CD4-positive, alpha-beta T cell treated with Interleukin-21 for 1 hour (primary cell): ENCODE measurements at regions not wholly inside any gene's neighbourhood (a gene's known extent, or its start where the extent isn't known, plus 50 kb on each side); places are given as distances from the start of the nearest gene placed in this dataset.
"Not testable (repeated sequence)": the region's sequence is repeated elsewhere in the genome, so short reads cannot be mapped to it uniquely, and the experiment has no call there.

Experiments used
- DNase-seq: peaks from one replicate; pipeline ENCODE4 v3.0.0-alpha.2; 2020

DNA sequence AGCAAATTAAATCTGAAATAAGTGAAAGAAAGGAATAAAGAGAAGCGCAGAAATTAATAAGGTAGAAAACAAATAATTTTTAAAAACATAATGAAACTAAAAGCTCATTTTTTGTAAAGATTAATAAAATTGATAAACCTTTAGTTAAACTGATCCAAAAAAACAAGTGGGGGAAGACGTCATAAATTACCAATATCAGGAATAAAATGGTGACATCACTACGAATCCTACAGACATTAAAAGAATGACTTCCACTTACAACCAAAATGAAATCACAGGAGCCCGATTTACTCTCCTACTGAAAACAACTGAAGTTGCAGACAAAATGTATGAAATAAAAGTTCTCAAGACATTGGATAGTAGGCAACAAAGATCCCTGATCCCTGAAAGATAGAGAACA is 68.1 kb upstream of the IFFO2 start:
- no peak for DNase-seq

DNA sequence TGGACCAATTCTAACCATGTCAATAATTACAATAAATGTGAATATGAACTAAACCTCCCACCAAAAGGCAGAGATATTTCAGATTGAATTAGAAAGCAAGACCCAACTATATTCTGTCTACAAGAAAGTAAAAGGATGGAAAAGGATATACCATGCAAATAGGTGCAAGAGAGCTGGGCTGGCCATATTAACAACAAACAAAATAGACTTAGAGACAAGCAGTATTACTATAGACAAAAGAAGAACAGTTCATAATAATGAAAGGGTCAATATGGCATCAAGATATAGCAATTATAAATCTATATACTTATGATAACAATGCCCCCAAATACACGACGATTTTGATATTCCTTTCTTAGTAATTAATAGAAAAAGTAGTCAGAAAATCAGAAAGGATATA is 67.3 kb upstream of the IFFO2 start:
- no peak for DNase-seq

DNA sequence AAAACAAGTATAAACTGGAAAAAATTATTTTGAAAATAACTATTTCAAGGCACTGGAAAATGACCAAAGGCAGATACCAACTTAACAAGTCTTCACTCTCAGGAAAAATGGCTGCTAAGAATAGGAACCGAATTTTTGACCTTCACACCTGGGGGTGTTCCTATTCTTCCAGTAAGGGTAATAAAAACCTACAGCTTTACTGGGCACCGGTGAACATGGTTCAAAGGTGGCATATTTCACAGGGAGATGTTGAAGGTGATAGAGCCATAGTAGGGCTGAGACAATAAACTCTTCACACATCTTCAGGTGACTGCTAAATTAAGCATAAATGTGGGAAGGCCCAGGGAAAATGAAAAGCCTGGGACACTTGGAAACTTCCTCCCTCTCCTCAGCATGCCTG is 65.4 kb upstream of the IFFO2 start:
- DNase-seq = no peak

DNA sequence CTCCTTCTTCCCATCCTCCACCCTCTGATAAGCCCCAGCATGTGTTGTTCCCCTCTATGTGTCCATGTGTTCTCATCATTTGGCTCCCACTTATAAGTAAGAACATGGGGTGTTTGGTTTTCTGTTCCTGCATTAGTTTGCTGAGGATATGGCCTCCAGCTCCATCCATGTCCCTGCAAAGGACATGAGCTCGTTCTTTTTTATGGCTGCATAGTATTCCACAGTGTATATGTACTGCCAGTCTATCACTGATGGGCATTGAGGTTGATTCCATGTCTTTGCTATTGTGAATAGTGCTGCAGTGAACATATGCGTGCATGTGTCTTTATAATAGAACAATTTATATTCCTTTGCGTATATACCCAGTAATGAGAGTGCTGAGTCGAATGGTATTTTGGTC is 62.8 kb upstream of the IFFO2 start:
- not testable (repeated sequence) for DNase-seq

DNA sequence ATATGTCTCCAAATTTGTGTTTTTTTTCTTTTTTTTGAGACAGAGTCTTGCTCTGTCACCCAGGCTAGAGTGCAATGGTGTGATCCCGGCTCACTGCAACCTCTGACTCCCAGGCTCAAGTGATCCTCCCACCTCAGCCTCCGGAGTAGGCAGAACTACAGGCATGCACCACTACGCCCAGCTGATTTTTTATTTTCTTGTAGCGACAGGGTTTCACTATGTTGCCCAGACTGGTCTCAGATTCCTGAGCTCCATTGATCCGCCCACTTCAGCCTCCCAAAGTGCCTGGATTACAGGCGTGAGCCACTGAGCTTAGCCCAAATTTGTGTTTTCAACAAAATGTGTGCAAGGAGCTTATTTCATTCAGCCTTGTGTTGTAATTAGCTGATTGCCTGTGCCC is 59.0 kb upstream of the IFFO2 start:
- no peak for DNase-seq

DNA sequence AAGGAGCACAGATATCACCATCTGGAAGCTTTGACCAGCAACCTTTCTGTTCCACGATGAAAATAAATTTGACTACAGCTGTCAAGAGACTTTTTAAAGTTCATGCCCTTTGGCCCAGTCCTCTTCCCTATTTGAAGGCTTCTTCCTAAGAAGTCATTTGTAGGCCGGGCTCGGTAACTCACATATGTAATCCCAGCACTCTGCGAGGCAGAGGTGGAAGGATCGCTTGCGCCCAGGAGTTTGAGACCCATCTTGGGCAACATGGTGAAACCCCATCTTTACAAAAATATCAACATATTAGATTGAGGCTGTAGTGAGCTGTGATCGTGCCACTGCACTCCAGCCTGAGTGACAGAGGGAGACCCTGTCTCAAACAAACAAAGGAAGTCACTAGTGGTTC is 58.3 kb upstream of the IFFO2 start:
- DNase-seq = no peak

DNA sequence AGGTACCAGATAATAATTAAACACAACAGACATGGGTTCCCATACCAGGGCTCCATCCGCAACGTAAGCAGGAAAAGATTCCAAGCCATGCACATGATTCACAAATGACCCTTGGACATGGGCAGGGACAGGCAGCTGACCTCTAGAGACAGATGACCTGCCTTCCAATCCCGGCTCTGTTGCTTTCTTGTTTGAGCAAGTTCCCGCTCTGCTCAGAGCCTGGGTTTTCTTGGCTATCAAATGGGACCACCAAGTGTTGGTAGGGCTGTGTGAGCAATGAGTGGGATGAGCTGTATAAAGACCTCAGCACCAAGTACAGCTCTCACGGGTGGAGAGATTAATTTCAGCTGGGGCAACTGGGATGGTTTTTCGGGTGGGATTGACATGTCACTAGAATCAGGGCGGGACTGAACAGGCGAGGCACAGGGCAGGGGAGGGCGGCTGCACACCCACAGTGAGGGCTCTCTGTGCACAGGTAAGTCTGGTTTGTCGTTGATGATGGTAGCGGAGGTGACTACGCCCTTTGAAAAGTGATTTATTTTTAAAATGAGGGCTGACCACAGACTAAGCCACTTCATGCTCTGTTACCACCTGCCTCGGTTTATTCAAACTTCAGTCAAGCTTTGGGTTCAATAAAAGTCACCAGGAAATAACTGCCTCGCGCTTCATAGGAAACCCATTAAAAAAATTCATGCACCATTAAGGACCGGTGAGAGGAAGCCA is 57.5 kb upstream of the IFFO2 start:
- no peak for DNase-seq

DNA sequence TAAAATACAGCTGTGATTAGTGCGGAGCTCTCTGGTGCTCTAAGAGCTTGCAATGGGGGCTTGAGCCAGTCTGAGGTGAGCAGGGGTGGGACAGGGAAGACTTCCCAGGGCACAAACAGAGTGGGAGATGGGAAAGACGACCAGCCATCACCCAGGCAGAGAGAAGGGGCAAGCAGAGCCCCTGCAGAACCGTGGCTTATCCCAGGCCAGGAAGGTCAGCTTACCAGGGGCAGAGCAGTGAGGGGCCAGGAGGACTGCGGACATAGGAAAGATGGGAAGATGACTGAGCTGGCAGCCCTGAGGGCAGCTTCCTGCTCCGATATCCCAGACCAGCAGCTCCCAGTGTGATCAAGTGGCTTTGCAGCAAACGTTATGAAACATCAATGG is 55.4 kb upstream of the IFFO2 start:
- no peak for DNase-seq

DNA sequence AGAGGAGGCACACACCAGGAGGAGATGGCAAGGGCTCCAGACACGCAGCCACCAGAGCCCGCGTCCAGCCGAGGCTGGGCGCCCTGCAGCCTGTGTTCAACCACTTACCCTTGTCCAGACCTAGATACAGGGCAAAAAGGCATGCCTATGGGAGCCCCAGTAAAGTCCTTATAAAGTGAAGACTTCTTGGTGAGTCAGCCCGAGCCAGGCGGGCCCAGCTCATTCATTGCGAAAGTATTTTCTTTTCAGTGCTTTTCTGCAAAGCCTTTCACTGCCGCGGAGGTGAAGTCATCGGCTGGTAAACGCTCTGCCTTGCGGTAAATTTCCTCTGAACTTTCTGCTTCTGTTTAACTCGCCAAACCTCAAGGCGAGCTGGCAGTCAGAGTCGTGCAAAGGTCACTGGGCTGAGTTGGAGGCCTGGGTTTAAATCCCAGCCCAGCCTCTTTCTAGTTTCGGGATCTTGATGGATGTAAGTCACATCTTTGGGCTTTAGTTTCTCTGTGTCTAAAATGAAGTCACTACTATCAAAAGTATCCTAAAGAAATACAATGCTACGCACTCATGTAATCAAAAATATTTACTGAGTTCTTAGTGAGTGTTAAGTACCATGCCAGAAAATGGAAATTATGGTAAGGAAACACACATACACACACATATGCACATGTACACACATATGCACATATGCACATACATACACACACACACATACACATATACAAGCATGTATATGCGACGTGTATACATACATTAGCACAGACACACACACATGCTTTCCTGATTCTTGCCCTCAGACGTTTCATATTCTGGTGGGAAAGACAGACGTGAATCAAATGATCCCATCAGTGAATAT is 54.7 kb upstream of the IFFO2 start:
- DNase-seq = peak; percentile 34

DNA sequence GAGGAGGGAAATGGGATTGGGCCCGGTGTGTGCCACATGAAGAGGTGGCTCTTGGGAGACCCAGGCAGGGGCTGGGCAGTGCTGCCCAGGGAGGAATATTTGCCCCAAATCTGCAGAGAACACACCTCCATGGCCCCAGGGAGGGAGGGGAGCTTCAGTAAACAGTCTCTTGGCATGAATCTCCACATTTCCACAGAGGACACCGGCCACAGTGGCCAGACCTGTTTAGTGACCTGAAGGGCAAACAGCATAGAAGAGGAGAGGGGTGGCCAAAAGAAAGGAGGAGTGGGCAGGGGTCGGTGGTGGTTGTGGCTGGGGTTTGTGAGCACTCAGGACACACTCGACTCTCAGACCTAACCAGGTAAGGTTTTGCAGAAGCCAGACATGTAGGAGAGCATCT is 54.0 kb upstream of the IFFO2 start:
- DNase-seq = no peak

DNA sequence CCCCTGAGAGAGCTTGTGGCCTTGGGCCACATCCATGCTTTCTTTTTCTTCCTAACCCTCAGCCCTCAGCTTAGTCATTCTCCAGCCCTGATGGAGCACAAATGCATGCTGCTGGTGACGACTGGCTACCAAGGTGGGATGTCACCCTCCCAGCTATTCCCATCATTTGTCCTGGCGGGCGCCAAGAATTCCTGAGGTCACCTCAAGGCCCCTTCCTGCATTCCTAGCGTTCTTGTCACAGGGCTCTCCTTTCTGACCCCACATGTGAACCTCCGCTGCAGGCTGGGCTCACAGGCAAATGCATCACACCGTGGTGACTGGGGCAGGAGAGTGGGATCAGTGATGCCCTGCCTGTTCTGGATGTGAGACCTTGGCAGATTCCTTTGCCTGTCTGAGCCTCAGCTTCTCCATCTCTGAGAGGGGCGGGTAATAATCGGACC is 53.4 kb upstream of the IFFO2 start:
- DNase-seq = no peak

DNA sequence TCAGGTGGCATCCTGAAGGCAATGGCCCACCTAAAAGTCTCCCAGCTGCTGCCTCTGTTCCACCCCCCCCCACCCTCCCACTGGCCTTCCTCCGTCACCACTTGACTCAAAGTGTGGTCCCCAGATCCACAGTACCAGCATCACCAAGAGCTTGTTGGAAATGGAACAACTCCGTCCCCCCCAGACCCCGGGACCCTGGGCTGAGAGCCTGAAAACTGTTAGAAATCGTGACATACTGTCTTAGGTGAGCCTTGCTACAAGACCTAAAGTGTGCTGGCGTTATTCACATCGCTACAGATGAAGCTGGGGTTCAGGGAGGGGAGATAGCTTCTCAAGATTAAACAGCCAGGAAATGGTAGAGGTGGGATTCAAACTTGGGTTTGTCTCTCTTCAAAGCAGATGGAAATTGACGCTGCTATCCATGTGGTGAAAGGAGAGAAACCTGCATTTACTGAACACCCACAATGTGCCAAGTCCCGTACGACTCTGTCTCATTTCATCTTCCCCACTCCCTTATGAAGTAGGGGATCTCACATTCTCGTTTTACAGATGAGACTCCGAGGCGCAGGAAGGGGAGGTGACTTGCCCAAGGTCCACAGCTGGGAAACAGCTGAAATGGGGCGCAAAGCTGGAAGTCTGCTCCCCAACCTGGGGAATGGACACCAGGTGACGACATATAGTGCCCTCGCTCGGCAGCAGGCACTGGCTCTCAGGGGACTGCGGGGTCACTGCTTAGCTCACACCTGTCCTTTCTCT is 52.8 kb upstream of the IFFO2 start:
- DNase-seq = no peak

DNA sequence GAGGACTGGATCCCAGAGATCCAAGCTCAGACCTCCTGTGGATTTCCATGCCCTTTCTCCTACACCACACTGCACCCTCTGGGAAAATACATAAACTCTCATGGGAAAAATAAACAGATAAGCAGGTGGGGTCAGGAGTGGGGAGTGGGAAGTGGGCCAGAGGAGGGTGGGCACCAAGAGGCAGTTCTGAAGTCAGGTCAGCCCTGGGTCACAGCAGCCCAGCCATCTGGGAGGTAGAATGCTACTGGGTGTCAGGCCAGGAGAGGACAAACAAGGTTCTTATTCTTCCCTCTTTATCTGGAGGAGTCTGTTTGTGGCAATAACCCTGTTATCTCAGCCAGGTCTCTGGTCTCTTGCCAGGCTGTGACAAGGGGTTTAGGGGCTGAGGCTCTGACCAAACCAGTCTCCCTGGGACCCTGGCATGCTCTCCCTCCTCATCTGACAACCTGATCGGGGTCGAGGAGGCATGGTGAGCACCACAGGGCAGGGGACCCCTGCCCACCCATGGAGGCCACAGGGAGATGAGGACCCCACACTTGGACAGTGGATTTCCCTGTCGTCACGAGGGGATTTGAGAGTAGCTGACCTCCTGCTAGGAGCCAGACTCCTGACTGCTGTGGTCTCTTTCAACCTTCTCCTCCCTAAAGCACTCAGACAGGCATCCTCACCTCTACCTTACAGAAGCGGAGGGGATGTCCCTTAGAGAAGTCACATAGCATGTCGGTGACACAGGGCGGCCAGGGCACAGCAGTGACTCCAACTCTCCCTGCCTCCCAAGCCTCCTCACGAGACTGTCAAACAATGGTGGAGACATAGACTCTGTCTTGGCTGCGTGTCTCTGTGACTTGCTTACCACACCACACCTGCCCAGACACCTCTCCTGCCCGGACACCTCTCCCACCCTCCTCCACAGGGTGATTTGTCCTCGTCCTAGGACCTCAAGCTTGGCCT is 51.3 kb upstream of the IFFO2 start:
- no peak for DNase-seq

DNA sequence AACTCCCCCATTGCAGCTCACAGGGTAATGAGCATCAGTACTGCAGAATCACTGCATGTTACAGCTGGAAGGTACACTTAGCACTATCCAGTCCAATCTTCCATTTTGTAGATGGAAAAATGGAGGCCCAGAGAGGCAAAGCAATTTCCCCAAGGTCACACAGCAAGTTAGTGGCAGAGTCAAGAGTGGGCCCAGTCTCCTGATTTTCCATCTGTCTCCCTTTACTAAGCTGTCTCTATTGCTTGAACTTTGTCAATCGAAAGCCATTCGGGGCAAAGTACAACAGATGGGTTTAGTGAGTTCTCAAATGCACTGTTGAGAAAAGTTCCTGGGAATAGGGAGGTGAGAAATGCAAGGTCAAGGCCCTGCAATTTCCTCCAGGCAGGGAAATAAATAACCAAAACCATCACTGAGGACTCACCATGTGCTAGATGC is 50.4 kb upstream of the IFFO2 start:
- DNase-seq = no peak
